Kidney epithelial cell (primary cell): ENCODE measurements at regions not wholly inside any gene's neighbourhood (a gene's known extent, or its start where the extent isn't known, plus 50 kb on each side); places are given as distances from the start of the nearest gene placed in this dataset.
"Not testable (repeated sequence)": the region's sequence is repeated elsewhere in the genome, so short reads cannot be mapped to it uniquely, and the experiment has no call there.

Source experiments
- DNase-seq: peaks from one replicate; pipeline ENCODE4 v3.0.0-alpha.2; 2010; ENCODE audit warnings: low read depth
- H3K27me3 ChIP-seq: 2 replicates; pipeline ENCODE4 v1.6.0; 2011; ENCODE audit warnings: low read length; ENCODE audit not compliant: control insufficient read depth, insufficient read depth
- H3K36me3 ChIP-seq: 2 replicates; pipeline ENCODE4 v1.5.1; 2011; ENCODE audit warnings: low read length; ENCODE audit not compliant: control insufficient read depth, insufficient read depth
- H3K4me3 ChIP-seq: 2 replicates; pipeline ENCODE4 v1.5.1; 2011; ENCODE audit warnings: low read depth, mild to moderate bottlenecking, control low read depth, low read length
- TF ChIP-seq, protein P1 (sequence below): IDR thresholded peaks from 2 replicates; pipeline ENCODE4 v1.5.1; 2011; ENCODE audit warnings: mild to moderate bottlenecking, moderate library complexity, low read length, control low read depth, inconsistent platforms; ENCODE audit not compliant: insufficient read depth, poor library complexity, severe bottlenecking

DNA sequence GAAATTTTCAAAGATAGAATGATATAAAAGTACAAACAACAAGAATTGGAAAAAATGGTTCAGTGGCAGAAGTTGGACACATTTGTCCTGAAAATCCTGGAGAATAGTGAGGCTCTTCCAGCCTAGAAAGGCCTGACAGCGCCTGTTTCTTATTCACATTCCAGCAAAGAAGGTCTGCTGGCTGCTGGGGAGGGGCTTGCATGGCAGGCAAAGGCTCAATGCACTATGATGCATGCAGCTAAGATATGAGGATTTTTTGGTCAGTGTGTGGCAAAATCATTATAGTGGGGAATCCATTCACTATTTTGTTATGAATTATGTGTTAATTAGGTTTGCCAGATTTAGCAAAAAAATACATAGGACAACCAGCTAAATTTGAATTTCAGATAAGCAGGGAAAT, 243.9 kb upstream of the SLC30A5 start:
- Histone ChIP-seq H3K4me3 (no peak overlapping the region), H3K36me3 (no peaks in the 10 kb centered on the region), H3K27me3 (no peaks in the 10 kb centered on the region)
- TF ChIP-seq, protein P1, sequence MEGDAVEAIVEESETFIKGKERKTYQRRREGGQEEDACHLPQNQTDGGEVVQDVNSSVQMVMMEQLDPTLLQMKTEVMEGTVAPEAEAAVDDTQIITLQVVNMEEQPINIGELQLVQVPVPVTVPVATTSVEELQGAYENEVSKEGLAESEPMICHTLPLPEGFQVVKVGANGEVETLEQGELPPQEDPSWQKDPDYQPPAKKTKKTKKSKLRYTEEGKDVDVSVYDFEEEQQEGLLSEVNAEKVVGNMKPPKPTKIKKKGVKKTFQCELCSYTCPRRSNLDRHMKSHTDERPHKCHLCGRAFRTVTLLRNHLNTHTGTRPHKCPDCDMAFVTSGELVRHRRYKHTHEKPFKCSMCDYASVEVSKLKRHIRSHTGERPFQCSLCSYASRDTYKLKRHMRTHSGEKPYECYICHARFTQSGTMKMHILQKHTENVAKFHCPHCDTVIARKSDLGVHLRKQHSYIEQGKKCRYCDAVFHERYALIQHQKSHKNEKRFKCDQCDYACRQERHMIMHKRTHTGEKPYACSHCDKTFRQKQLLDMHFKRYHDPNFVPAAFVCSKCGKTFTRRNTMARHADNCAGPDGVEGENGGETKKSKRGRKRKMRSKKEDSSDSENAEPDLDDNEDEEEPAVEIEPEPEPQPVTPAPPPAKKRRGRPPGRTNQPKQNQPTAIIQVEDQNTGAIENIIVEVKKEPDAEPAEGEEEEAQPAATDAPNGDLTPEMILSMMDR, result no peak
- DNase-seq, result no peak

DNA sequence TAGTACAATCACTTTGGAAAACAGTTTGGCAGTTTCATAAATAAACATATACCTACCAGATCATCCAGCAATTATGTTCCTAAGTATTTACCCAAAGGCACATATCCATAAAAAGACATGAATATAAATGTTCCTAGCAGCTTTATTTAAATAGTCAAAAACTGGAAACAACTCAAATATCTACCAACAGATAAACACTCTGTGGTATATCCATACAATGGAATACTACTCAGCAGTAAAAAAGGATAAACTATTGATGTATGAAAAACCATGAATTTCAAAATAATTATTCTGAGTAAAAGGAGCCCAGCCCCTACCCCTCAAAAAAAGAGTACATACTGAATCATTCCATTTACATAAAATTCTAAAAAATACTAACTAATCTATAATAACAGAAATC, 232.7 kb upstream of the SLC30A5 start:
- DNase-seq, result no peak
- TF ChIP-seq, protein P1, result no peak
- no peak overlapping the region for H3K4me3 ChIP-seq

DNA sequence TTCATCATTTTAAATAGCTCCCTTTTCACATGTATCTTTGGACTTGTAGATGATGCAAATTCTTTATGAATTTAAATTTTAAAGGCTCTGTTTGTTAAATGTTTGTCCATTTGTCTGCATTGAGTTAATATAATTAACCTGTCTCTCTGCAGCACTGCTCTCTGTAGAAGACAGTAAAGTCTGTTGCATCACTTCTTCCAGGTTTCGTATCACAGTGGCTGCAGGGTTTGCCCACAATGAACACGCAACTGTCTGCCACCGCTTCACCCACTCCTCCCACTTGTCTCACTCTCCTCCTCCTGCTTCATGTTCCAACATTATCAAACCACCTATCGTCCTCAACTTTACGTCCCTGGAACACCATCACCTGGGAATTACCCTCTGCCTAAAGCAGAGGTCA, 231.3 kb upstream of the SLC30A5 start:
- no peaks in the 10 kb centered on the region for H3K36me3 ChIP-seq
- no peaks in the 10 kb centered on the region for H3K27me3 ChIP-seq
- no peak for DNase-seq
- H3K4me3 ChIP-seq, result no peak overlapping the region
- TF ChIP-seq, protein P1, result no peak

More for the DNA sequence above, 232.7 kb upstream of the SLC30A5 start:
- no peaks in the 10 kb centered on the region for H3K36me3 ChIP-seq
- no peaks in the 10 kb centered on the region for H3K27me3 ChIP-seq

- not testable (repeated sequence) for DNase-seq, H3K36me3 ChIP-seq, H3K27me3 ChIP-seq, H3K4me3 ChIP-seq
Measured at GRCh38 chr5:68865192-68865591, 228.6 kb upstream of the SLC30A5 start.

DNA sequence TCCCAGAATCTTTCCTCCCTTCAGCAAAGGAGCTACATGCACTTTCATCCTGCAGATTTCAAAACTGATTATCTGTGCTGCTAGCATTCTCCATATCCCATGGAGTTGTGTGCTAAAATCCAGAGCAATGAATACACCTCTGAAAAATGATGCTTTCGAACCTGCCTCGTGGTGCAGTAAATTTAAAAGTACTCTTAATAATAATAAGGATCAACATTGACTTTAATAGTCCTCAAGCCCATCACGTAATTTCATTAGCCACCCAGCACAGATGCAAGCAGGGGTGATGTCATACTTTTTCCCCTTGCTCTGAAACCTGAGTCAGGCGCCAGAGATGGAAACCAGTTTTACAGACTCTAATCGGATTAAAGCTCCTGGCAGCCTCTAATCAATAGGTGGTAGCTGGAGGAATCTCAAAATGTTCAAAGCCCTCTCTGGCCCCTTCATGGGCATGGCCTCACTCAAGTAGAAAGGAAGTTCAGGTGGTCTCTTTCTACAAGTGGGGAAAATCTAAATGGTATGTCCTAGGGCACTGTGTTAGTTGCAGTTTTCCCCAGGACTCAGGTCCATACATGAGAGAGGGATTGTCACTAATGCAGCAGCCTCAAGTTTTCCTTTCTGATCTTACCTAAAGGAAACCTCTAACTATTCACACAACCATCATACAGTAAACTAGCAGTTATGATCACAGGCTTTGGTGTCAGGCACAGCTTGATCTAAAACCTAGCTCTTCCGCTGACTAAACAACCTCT, 221.6 kb upstream of the SLC30A5 start:
- TF ChIP-seq, protein P1, result no peak
- DNase-seq, result no peak
- no peaks in the 10 kb centered on the region for H3K27me3 ChIP-seq
- no peak overlapping the region for H3K4me3 ChIP-seq
- H3K36me3 ChIP-seq, result no peaks in the 10 kb centered on the region

GRCh38 chr5:68873198-68873597, 220.6 kb upstream of the SLC30A5 start:
- TF ChIP-seq, protein P1, result no peak
- H3K27me3 ChIP-seq, result no peaks in the 10 kb centered on the region
- H3K4me3 ChIP-seq, result no peak overlapping the region
- no peaks in the 10 kb centered on the region for H3K36me3 ChIP-seq
- DNase-seq, result no peak
